ENCODE measurements at regions not wholly inside any gene's neighbourhood (a gene's known extent, or its start where the extent isn't known, plus 50 kb on each side); places are given as distances from the start of the nearest gene placed in this dataset.

DNA sequence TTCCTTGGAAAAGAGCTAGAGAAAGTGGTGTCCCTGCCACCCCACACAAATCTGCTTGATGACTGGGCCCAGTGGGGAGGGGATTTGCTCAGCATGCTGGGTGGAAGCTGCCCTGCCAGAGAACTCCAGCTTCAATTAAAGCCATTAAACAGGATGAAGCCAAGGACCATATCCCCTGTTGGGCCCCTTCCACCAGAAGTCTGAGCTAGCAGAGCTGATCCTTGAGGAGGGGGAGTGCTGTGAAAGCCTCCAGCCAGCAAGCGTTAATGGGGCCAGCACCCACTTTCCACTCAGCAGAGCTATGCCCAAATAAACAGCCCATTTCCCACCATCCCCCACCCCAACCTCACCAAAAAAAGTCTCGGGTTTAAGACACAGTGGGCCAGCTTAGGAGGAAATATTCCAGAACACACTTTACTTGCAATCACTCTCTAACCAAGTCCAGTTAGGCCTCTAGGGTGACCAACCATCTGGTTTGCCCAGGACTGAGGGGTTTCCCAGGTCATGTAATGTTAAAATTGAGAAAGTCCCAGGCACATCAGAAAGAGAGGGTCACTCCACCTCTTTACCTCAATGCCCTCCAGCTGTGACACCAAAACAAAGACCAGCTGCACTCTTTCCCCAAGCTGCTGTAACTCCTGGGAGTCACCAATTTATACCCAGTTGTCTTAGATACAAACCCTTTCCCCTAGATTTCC is 132.3 kb downstream of the FOXI3 start (continued):
- no peak for TF ChIP-seq ASH2L (IDR thresholded peaks at IDR 0.05; ENCODE audit: borderline replicate concordance, low read depth)
- no peak for TF ChIP-seq SPI1 (IDR thresholded peaks at IDR 0.05; ENCODE audit: borderline replicate concordance, insufficient read depth, low read depth, low read length)
- TF ChIP-seq IRF5 (IDR thresholded peaks at IDR 0.05; ENCODE audit: borderline replicate concordance) = no peak
- TF ChIP-seq CBX3 (IDR thresholded peaks at IDR 0.05; ENCODE audit: borderline replicate concordance, low read depth) = no peak
- TF ChIP-seq, protein P1, sequence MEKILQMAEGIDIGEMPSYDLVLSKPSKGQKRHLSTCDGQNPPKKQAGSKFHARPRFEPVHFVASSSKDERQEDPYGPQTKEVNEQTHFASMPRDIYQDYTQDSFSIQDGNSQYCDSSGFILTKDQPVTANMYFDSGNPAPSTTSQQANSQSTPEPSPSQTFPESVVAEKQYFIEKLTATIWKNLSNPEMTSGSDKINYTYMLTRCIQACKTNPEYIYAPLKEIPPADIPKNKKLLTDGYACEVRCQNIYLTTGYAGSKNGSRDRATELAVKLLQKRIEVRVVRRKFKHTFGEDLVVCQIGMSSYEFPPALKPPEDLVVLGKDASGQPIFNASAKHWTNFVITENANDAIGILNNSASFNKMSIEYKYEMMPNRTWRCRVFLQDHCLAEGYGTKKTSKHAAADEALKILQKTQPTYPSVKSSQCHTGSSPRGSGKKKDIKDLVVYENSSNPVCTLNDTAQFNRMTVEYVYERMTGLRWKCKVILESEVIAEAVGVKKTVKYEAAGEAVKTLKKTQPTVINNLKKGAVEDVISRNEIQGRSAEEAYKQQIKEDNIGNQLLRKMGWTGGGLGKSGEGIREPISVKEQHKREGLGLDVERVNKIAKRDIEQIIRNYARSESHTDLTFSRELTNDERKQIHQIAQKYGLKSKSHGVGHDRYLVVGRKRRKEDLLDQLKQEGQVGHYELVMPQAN (conservative IDR thresholded peaks at IDR 0.05) = no peak
- no peak for TF ChIP-seq DPF2 (IDR thresholded peaks at IDR 0.05)
- no peak for TF ChIP-seq MYB (IDR thresholded peaks at IDR 0.05; ENCODE audit: borderline replicate concordance, low read depth, low read length)
- no peak for TF ChIP-seq MXI1 (IDR thresholded peaks at IDR 0.05; ENCODE audit: low read depth, low read length)
- TF ChIP-seq PML (IDR thresholded peaks at IDR 0.05; ENCODE audit: low read length) = no peak
- no peak for TF ChIP-seq WRNIP1 (IDR thresholded peaks at IDR 0.05; ENCODE audit: borderline replicate concordance, low read depth, low read length)

DNA sequence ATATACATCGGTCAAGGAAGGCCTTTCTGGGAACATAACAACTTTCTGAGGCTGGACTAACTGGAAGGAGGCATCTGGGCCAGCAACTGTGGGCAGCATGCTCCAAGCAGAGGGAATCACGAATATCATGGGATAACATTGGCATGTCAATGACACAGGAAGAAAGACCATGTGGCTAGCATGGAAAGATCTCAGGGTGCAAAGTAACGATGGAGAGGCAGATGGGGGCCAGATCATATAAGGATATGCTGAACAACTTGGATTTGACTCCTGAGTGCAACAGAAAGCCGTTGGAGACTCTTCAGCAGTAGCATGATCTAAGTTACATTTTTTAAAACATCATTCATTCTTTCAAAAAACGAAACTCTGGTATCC is 133.6 kb downstream of the FOXI3 start:
- ChIA-PET RAD21 (ENCODE audit: unreplicated experiment) (no interaction called here), CTCF (interaction anchor here (1.3 kb wide), 1 partner anchor 8 kb away, joined by 4 read pairs; no protein-coding TSS in a partner anchor), SMC1A (ENCODE audit: uncharacterized antibody, unreplicated experiment) (no interaction called here), POLR2A (no interaction called here)
- ATAC-seq = no peak
- H3K79me2 ChIP-seq (ENCODE audit: control insufficient read depth, insufficient read depth, low read length) = no peaks in the 10 kb centered on the region
- BruUV-seq (replicated peaks) = no TSS peak
- no peak overlapping the region for H3K27ac ChIP-seq (ENCODE audit: control insufficient read depth, insufficient read depth)
- FAIRE-seq = no peak
- in situ Hi-C loops (cut with MboI) (no loop called here), intact Hi-C loops (cut with micrococcal nuclease; ENCODE audit: unreplicated experiment) (no loop called here)
- WGBS (ENCODE audit: insufficient coverage, insufficient replicate concordance, low lambda C conversion rate, missing lambda C conversion rate) = 9% methylated on average over 5 of the region's 5 CpGs
- no peaks in the 10 kb centered on the region for H3K9me3 ChIP-seq (replicated peaks; ENCODE audit: control insufficient read depth, insufficient read depth, low read length)
- no peaks in the 10 kb centered on the region for H3K36me3 ChIP-seq (ENCODE audit: control insufficient read depth in 2 of 2, insufficient read depth in 2 of 2, low read length in 1 of 2)
- H3K4me1 ChIP-seq (ENCODE audit: control insufficient read depth, insufficient read depth, low read length) = no peaks in the 10 kb centered on the region
- no peak overlapping the region for H2AFZ ChIP-seq (ENCODE audit: control insufficient read depth, low read depth, low read length)
- H3K9ac ChIP-seq (ENCODE audit: control insufficient read depth, insufficient read depth, low read length) = no peak overlapping the region
- no peak overlapping the region for H3K4me3 ChIP-seq
- H3K27me3 ChIP-seq (replicated peaks in 1 of 2; ENCODE audit: control insufficient read depth in 2 of 2, insufficient read depth in 2 of 2, low read length in 1 of 2) = no peaks in the 10 kb centered on the region
- no peaks in the 10 kb centered on the region for H4K20me1 ChIP-seq (ENCODE audit: control insufficient read depth, insufficient read depth)
- H3K4me2 ChIP-seq (ENCODE audit: control insufficient read depth, insufficient read depth) = no peak overlapping the region
- DNase-seq (ENCODE audit: low read depth, low spot score) = no peak
- TF ChIP-seq ZNF24 (IDR thresholded peaks at IDR 0.05) = no peak
- no peak for TF ChIP-seq NR2F1 (conservative IDR thresholded peaks at IDR 0.05)
- no peak for TF ChIP-seq BCL11A (IDR thresholded peaks at IDR 0.05; ENCODE audit: low read depth, low read length)
- TF ChIP-seq EP300 (IDR thresholded peaks at IDR 0.05; ENCODE audit: borderline replicate concordance in 1 of 2, control insufficient read depth in 1 of 2, low read depth in 2 of 2, low read length in 2 of 2) = no peak
- TF ChIP-seq, protein P2, sequence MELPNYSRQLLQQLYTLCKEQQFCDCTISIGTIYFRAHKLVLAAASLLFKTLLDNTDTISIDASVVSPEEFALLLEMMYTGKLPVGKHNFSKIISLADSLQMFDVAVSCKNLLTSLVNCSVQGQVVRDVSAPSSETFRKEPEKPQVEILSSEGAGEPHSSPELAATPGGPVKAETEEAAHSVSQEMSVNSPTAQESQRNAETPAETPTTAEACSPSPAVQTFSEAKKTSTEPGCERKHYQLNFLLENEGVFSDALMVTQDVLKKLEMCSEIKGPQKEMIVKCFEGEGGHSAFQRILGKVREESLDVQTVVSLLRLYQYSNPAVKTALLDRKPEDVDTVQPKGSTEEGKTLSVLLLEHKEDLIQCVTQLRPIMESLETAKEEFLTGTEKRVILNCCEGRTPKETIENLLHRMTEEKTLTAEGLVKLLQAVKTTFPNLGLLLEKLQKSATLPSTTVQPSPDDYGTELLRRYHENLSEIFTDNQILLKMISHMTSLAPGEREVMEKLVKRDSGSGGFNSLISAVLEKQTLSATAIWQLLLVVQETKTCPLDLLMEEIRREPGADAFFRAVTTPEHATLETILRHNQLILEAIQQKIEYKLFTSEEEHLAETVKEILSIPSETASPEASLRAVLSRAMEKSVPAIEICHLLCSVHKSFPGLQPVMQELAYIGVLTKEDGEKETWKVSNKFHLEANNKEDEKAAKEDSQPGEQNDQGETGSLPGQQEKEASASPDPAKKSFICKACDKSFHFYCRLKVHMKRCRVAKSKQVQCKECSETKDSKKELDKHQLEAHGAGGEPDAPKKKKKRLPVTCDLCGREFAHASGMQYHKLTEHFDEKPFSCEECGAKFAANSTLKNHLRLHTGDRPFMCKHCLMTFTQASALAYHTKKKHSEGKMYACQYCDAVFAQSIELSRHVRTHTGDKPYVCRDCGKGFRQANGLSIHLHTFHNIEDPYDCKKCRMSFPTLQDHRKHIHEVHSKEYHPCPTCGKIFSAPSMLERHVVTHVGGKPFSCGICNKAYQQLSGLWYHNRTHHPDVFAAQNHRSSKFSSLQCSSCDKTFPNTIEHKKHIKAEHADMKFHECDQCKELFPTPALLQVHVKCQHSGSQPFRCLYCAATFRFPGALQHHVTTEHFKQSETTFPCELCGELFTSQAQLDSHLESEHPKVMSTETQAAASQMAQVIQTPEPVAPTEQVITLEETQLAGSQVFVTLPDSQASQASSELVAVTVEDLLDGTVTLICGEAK (IDR thresholded peaks at IDR 0.05; ENCODE audit: borderline replicate concordance) = no peak
- no peak for TF ChIP-seq KAT2A (conservative IDR thresholded peaks at IDR 0.05; ENCODE audit: control insufficient read depth, low read depth, low read length)
- no peak for TF ChIP-seq RCOR1 (conservative IDR thresholded peaks at IDR 0.05; ENCODE audit: low read depth, low read length)
